Neural cell (in vitro differentiated cells): ENCODE measurements at regions not wholly inside any gene's neighbourhood (a gene's known extent, or its start where the extent isn't known, plus 50 kb on each side); places are given as distances from the start of the nearest gene placed in this dataset.

Experiments
- H2AFZ ChIP-seq: fragments of 200-600, 300-800 bp; sonication (generic), shearing (Covaris generic); 2 replicates; pipeline ENCODE4 v1.6.0; 2014; ENCODE audit warnings: low read depth, mild to moderate bottlenecking, antibody characterized with exemption, low read length, moderate library complexity
- H3F3A ChIP-seq: fragments of 200-600 bp; shearing (Covaris generic); 2 replicates; pipeline ENCODE4 v1.6.1; 2016; ENCODE audit warnings: mild to moderate bottlenecking, moderate library complexity, mixed read lengths, antibody characterized with exemption, low read length; ENCODE audit not compliant: insufficient read depth, poor library complexity, severe bottlenecking
- H3K27ac ChIP-seq: fragments of 200-600, 300-800 bp; sonication (generic), shearing (Covaris generic); 2 replicates; pipeline ENCODE4 v1.5.1; 2014; ENCODE audit warnings: mild to moderate bottlenecking, low read length, moderate library complexity
- H3K27me3 ChIP-seq: fragments of 300-800, 200-600 bp; sonication (generic), shearing (Covaris generic); 2 replicates; pipeline ENCODE4 v1.6.0; 2014; ENCODE audit warnings: mild to moderate bottlenecking, low read depth, low read length, moderate library complexity; ENCODE audit not compliant: insufficient read depth
- H3K36me3 ChIP-seq: fragments of 300-800, 200-600 bp; sonication (generic), shearing (Covaris generic); 2 replicates; pipeline ENCODE4 v1.5.1; 2014; ENCODE audit warnings: mild to moderate bottlenecking, antibody characterized with exemption, low read length, moderate library complexity; ENCODE audit not compliant: insufficient read depth
- H3K4me2 ChIP-seq: fragments of 300-800, 200-600 bp; sonication (generic), shearing (Covaris generic); 2 replicates; pipeline ENCODE4 v1.6.0; 2014; ENCODE audit warnings: mild to moderate bottlenecking, low read length
- H3K4me3 ChIP-seq: fragments of 300-800, 200-600 bp; sonication (generic), shearing (Covaris generic); 2 replicates; pipeline ENCODE4 v1.5.1; 2014; ENCODE audit warnings: mild to moderate bottlenecking, low read length, moderate library complexity
- H3K79me2 ChIP-seq: fragments of 200-600 bp; shearing (Covaris generic); replicated peaks from 2 replicates; pipeline ENCODE4 v1.6.0; 2014; ENCODE audit warnings: mild to moderate bottlenecking, low read length, moderate library complexity; ENCODE audit not compliant: insufficient read depth
- H3K9ac ChIP-seq: fragments of 300-800, 200-600 bp; sonication (generic), shearing (Covaris generic); 2 replicates; pipeline ENCODE4 v1.6.1; 2016; ENCODE audit warnings: mild to moderate bottlenecking, low read length, mixed read lengths
- H3K9me2 ChIP-seq: fragments of 200-600 bp; shearing (Covaris generic); 2 replicates; pipeline ENCODE4 v1.6.1; 2016; ENCODE audit warnings: mild to moderate bottlenecking, low read length, mixed read lengths; ENCODE audit not compliant: insufficient read depth
- H3K9me3 ChIP-seq: fragments of 200-600, 300-800 bp; sonication (generic), shearing (Covaris generic); 2 replicates; pipeline ENCODE4 v1.6.1; 2016; ENCODE audit warnings: mild to moderate bottlenecking, mixed run types, low read length, moderate library complexity, mixed read lengths
- H4K20me1 ChIP-seq: fragments of 200-600 bp; shearing (Covaris generic); 2 replicates; pipeline ENCODE4 v1.6.1; 2016; ENCODE audit warnings: mild to moderate bottlenecking, mixed run types; ENCODE audit not compliant: insufficient read depth
- EZH2 ChIP-seq: fragments of 200-600, 300-800 bp; shearing (Covaris generic), sonication (generic); IDR thresholded peaks from 2 replicates; pipeline ENCODE4 v1.6.1; 2014; ENCODE audit warnings: antibody characterized with exemption, low read length, borderline replicate concordance, mild to moderate bottlenecking; ENCODE audit not compliant: insufficient read depth, poor library complexity, severe bottlenecking
- MXI1 ChIP-seq: fragments of 450-650 bp; conservative IDR thresholded peaks from 2 replicates; pipeline ENCODE4 v1.6.1; 2014; ENCODE audit warnings: antibody characterized with exemption, mild to moderate bottlenecking; ENCODE audit not compliant: poor library complexity, severe bottlenecking
- POLR2AphosphoS5 ChIP-seq: IDR thresholded peaks from 2 replicates; pipeline ENCODE4 v1.6.1; 2012
- RAD21 ChIP-seq: fragments of 450-650 bp; conservative IDR thresholded peaks from 2 replicates; pipeline ENCODE4 v1.6.1; 2014; ENCODE audit warnings: antibody characterized with exemption, mild to moderate bottlenecking, moderate library complexity
- SMC3 ChIP-seq: fragments of 450-650 bp; conservative IDR thresholded peaks from 2 replicates; pipeline ENCODE4 v1.6.1; 2014; ENCODE audit warnings: antibody characterized with exemption, mild to moderate bottlenecking, moderate library complexity; ENCODE audit not compliant: poor library complexity
- TAF1 ChIP-seq: IDR thresholded peaks from 2 replicates; pipeline ENCODE4 v1.6.1; 2012; ENCODE audit warnings: low read depth
- TF ChIP-seq, protein P1 (sequence below): fragments of 450-650 bp; IDR thresholded peaks from 2 replicates; pipeline ENCODE4 v1.5.1; 2014; ENCODE audit warnings: antibody characterized with exemption, mild to moderate bottlenecking, moderate library complexity; ENCODE audit not compliant: poor library complexity, severe bottlenecking
- TF ChIP-seq, protein P2 (sequence below): IDR thresholded peaks from 2 replicates; pipeline ENCODE4 v1.6.1; 2012; ENCODE audit warnings: borderline replicate concordance

DNA sequence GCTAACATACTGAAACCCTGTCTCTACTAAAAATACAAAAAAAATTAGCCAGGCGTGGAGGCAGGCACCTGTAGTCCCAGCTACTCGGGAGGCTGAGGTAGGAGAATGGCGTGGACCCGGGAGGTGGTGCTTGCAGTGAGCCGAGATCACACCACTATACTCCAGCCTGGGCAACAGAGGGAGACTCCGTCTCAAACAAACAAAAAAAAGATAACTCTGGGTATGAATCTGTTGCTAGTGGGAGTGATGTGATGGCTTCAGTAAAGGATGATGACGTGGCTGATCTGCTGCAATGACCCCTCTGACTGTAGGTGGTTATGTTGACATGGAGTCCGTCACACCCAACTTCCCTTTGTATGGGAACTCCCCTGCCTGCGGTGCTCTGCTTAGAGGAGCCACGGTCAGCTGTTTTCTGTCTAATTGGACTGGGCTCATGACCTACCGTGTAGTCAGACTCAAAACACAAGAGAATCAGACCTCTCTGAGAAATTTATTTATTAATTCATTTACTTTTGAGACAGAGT is 59.1 kb upstream of the MED13L start:
- H3K27me3 ChIP-seq = peaks cover 4% of the 10 kb centered on the region
- no peaks in the 10 kb centered on the region for H3K9me3 ChIP-seq
- H3K36me3 ChIP-seq = no peaks in the 10 kb centered on the region
- H3K27ac ChIP-seq = no peak overlapping the region
- no peak overlapping the region for H3K9ac ChIP-seq
- no peak overlapping the region for H2AFZ ChIP-seq
- no peaks in the 10 kb centered on the region for H3K79me2 ChIP-seq
- H3F3A ChIP-seq = no peaks in the 10 kb centered on the region
- no peak overlapping the region for H3K4me2 ChIP-seq
- no peaks in the 10 kb centered on the region for H4K20me1 ChIP-seq
- no peak overlapping the region for H3K4me3 ChIP-seq
- no peak for TF ChIP-seq SMC3
- TF ChIP-seq, protein P1, sequence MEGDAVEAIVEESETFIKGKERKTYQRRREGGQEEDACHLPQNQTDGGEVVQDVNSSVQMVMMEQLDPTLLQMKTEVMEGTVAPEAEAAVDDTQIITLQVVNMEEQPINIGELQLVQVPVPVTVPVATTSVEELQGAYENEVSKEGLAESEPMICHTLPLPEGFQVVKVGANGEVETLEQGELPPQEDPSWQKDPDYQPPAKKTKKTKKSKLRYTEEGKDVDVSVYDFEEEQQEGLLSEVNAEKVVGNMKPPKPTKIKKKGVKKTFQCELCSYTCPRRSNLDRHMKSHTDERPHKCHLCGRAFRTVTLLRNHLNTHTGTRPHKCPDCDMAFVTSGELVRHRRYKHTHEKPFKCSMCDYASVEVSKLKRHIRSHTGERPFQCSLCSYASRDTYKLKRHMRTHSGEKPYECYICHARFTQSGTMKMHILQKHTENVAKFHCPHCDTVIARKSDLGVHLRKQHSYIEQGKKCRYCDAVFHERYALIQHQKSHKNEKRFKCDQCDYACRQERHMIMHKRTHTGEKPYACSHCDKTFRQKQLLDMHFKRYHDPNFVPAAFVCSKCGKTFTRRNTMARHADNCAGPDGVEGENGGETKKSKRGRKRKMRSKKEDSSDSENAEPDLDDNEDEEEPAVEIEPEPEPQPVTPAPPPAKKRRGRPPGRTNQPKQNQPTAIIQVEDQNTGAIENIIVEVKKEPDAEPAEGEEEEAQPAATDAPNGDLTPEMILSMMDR = no peak
- no peak for TF ChIP-seq MXI1
- TF ChIP-seq TAF1 = no peak
- TF ChIP-seq POLR2AphosphoS5 = no peak
- no peak for TF ChIP-seq RAD21
- no peak for TF ChIP-seq EZH2
- no peaks in the 10 kb centered on the region for H3K9me2 ChIP-seq

DNA sequence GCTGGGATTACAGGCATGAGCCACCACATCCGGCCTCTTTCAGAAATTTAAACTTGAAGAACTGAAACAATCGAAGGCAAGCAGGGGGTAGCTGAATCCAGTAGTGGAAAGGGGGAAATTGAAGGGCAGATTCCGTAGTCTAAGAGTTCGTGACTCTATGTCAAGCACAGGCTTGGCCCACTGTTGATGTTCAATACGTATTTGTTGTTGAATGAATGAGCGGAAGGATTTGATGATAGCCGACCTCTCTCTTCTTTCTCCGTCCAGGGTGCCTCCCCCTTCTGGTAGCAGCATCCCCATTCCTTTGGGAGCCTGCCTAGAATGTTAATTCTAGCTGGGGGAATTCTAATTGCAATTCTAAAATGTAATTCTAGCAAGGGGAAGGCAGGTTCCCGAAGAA is 59.8 kb upstream of the MED13L start:
- Histone ChIP-seq H3K4me3 (no peak overlapping the region), H3K4me2 (no peak overlapping the region), H3K9me3 (no peaks in the 10 kb centered on the region), H3K9me2 (no peaks in the 10 kb centered on the region), H3K9ac (no peak overlapping the region), H2AFZ (no peak overlapping the region), H3K79me2 (no peaks in the 10 kb centered on the region), H3F3A (no peaks in the 10 kb centered on the region), H3K27me3 (peaks cover 4% of the 10 kb centered on the region), H3K36me3 (no peaks in the 10 kb centered on the region), H4K20me1 (no peaks in the 10 kb centered on the region), H3K27ac (no peak overlapping the region)
- TF ChIP-seq, protein P2, sequence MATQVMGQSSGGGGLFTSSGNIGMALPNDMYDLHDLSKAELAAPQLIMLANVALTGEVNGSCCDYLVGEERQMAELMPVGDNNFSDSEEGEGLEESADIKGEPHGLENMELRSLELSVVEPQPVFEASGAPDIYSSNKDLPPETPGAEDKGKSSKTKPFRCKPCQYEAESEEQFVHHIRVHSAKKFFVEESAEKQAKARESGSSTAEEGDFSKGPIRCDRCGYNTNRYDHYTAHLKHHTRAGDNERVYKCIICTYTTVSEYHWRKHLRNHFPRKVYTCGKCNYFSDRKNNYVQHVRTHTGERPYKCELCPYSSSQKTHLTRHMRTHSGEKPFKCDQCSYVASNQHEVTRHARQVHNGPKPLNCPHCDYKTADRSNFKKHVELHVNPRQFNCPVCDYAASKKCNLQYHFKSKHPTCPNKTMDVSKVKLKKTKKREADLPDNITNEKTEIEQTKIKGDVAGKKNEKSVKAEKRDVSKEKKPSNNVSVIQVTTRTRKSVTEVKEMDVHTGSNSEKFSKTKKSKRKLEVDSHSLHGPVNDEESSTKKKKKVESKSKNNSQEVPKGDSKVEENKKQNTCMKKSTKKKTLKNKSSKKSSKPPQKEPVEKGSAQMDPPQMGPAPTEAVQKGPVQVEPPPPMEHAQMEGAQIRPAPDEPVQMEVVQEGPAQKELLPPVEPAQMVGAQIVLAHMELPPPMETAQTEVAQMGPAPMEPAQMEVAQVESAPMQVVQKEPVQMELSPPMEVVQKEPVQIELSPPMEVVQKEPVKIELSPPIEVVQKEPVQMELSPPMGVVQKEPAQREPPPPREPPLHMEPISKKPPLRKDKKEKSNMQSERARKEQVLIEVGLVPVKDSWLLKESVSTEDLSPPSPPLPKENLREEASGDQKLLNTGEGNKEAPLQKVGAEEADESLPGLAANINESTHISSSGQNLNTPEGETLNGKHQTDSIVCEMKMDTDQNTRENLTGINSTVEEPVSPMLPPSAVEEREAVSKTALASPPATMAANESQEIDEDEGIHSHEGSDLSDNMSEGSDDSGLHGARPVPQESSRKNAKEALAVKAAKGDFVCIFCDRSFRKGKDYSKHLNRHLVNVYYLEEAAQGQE = no peak
